ENCODE measurements at regions not wholly inside any gene's neighbourhood (a gene's known extent, or its start where the extent isn't known, plus 50 kb on each side); places are given as distances from the start of the nearest gene placed in this dataset.

GRCh38 chr10:111246814-111247452, 170.1 kb downstream of the ADRA2A start:
- TF ChIP-seq EZH2 (IDR thresholded peaks at IDR 0.05) (no peak), POLR2AphosphoS5 (IDR thresholded peaks at IDR 0.05; ENCODE audit: borderline replicate concordance, low read depth, low read length) (no peak)
